PC-3 (cell line): ENCODE measurements at regions not wholly inside any gene's neighbourhood (a gene's known extent, or its start where the extent isn't known, plus 50 kb on each side); places are given as distances from the start of the nearest gene placed in this dataset.

Experiments used
- ATAC-seq: fragments of 200-7000 bp; cut with Tn5 transposase; 2 replicates; pipeline ENCODE4 v1.9.1; 2020; ENCODE audit warnings: mild to moderate bottlenecking, moderate library complexity
- BruUV-seq: library from RNA; stranded (reverse); fragments of 400-500 nt; replicated peaks from 2 replicates; lab custom pipeline; 2021; lab: Mats Ljungman, UMichigan
- CTCF ChIA-PET: fragments of 300-600 bp; sonication (Branson Sonifier 250); formaldehyde crosslinking; loops from one replicate; lab custom pipeline; 2022; ENCODE audit warnings: antibody characterized with exemption; lab: Charles Lee
- POLR2A ChIA-PET: fragments of 300-600 bp; sonication (Branson Sonifier 250); formaldehyde crosslinking; loops from one replicate; lab custom pipeline; 2022; ENCODE audit warnings: antibody characterized with exemption; ENCODE audit not compliant: unreplicated experiment; lab: Charles Lee
- DNase-seq: peaks from one replicate; pipeline ENCODE4 v3.0.0-alpha.2; 2015
- H2AFZ ChIP-seq: fragments of 300-600 bp; sonication (generic); 2 replicates; pipeline ENCODE4 v1.6.0; 2016; ENCODE audit warnings: antibody characterized with exemption, low read length
- H3F3A ChIP-seq: fragments of 300-600 bp; sonication (generic); one replicate; pipeline ENCODE4 v1.6.0; 2017; ENCODE audit warnings: antibody characterized with exemption, low read length, control low read depth, mild to moderate bottlenecking; ENCODE audit not compliant: unreplicated experiment
- H3K27ac ChIP-seq: fragments of 300-600 bp; sonication (generic); 2 replicates; pipeline ENCODE4 v1.5.1; 2016; ENCODE audit warnings: mild to moderate bottlenecking, low read length
- H3K27me3 ChIP-seq: fragments of 300-600 bp; sonication (generic); 2 replicates; pipeline ENCODE4 v1.6.1; 2016; ENCODE audit warnings: low read length, mixed read lengths
- H3K36me3 ChIP-seq: fragments of 300-600 bp; sonication (generic); 2 replicates; pipeline ENCODE4 v1.6.1; 2016; ENCODE audit warnings: low read depth, mixed run types, low read length, mixed read lengths
- H3K4me1 ChIP-seq: fragments of 300-600 bp; sonication (generic); 2 replicates; pipeline ENCODE4 v1.5.1; 2016; ENCODE audit warnings: low read length; ENCODE audit not compliant: insufficient read depth
- H3K4me2 ChIP-seq: fragments of 300-600 bp; sonication (generic); 2 replicates; pipeline ENCODE4 v1.6.0; 2016; ENCODE audit warnings: low read length
- H3K4me3 ChIP-seq: fragments of 300-600 bp; sonication (generic); 2 replicates; pipeline ENCODE4 v1.5.1; 2016; ENCODE audit warnings: mild to moderate bottlenecking, low read length, mixed read lengths
- H3K79me2 ChIP-seq: fragments of 300-600 bp; sonication (generic); 2 replicates; pipeline ENCODE4 v1.6.1; 2017; ENCODE audit warnings: low read length, mixed read lengths
- H3K9ac ChIP-seq: fragments of 300-600 bp; sonication (generic); 2 replicates; pipeline ENCODE4 v1.6.0; 2016; ENCODE audit warnings: mild to moderate bottlenecking, low read length
- H3K9me2 ChIP-seq: fragments of 300-600 bp; sonication (generic); replicated peaks from 2 replicates; pipeline ENCODE4 v1.6.1; 2016; ENCODE audit warnings: mixed run types, low read length, mixed read lengths
- H3K9me3 ChIP-seq: fragments of 300-600 bp; sonication (generic); 2 replicates; pipeline ENCODE4 v1.6.1; 2016; ENCODE audit warnings: low read length, mixed read lengths
- H4K20me1 ChIP-seq: fragments of 300-600 bp; sonication (generic); 2 replicates; pipeline ENCODE4 v1.6.1; 2016; ENCODE audit warnings: low read length, mixed read lengths
- CTCF ChIP-seq: fragments of 300-600 bp; sonication (generic); conservative IDR thresholded peaks from 2 replicates; pipeline ENCODE4 v1.5.1; 2017; ENCODE audit warnings: antibody characterized with exemption, low read depth, mild to moderate bottlenecking, low read length
- EZH2 ChIP-seq: fragments of 300-600 bp; sonication (generic); IDR thresholded peaks from one replicate; pipeline ENCODE4 v1.6.1; 2017; ENCODE audit warnings: antibody characterized with exemption, mild to moderate bottlenecking, low read length; ENCODE audit not compliant: unreplicated experiment
- EZH2phosphoT487 ChIP-seq: fragments of 300-600 bp; sonication (generic); IDR thresholded peaks from 2 replicates; pipeline ENCODE4 v1.6.1; 2018; ENCODE audit warnings: mild to moderate bottlenecking, antibody characterized with exemption, low read length, borderline replicate concordance
- intact Hi-C: fragments of 100-400 bp; cut with micrococcal nuclease; formaldehyde crosslinking; loops from 2 replicates; pipeline ENCODE4 v1.9.0; 2023

DNA sequence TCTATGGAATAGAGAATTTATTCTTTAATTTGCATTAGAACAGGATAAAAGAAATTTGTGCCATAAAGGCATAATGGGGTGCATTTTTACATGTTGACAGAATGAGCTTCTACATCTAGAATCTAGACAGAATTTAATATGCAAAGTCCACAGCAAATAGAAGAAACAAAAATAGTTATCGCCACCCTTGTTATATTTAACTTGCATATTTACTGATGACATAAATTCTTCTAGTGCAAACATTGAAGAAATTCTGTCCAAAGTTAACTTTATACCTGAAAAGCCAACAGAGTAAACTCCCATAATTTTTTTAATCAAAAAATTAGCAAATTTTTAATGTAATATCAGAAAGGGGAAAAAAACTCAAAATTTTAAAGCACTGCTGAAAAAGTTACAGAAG, 213.7 kb upstream of the ALCAM start:
- H3K4me3 ChIP-seq = no peak overlapping the region
- DNase-seq (no peak), ATAC-seq (0 out of 2 replicates have a peak, but pooled peaks have one; percentile 46)
- no peaks in the 10 kb centered on the region for H3K36me3 ChIP-seq
- no peaks in the 10 kb centered on the region for H3K79me2 ChIP-seq
- H3K4me2 ChIP-seq = no peak overlapping the region
- ChIA-PET CTCF (no interaction called here), POLR2A (no interaction called here)
- H3K27ac ChIP-seq = no peak overlapping the region
- no peaks in the 10 kb centered on the region for H3K9me2 ChIP-seq
- no peak overlapping the region for H3K9ac ChIP-seq
- TF ChIP-seq EZH2 (no peak), EZH2phosphoT487 (no peak), CTCF (no peak)
- H3K4me1 ChIP-seq = no peaks in the 10 kb centered on the region
- intact Hi-C loops = no loop called here
- H3F3A ChIP-seq = no peaks in the 10 kb centered on the region
- no peak overlapping the region for H2AFZ ChIP-seq
- no peaks in the 10 kb centered on the region for H3K9me3 ChIP-seq
- no TSS peak for BruUV-seq
- H4K20me1 ChIP-seq = no peaks in the 10 kb centered on the region
- no peaks in the 10 kb centered on the region for H3K27me3 ChIP-seq

- Histone ChIP-seq H3K9me2 (no peaks in the 10 kb centered on the region), H3F3A (no peaks in the 10 kb centered on the region), H3K9ac (no peak overlapping the region), H3K36me3 (no peaks in the 10 kb centered on the region), H3K4me3 (no peak overlapping the region), H4K20me1 (no peaks in the 10 kb centered on the region), H3K27ac (no peak overlapping the region), H2AFZ (no peak overlapping the region), H3K4me1 (no peaks in the 10 kb centered on the region), H3K9me3 (no peaks in the 10 kb centered on the region), H3K79me2 (no peaks in the 10 kb centered on the region), H3K4me2 (no peak overlapping the region), H3K27me3 (no peaks in the 10 kb centered on the region)
- no TSS peak for BruUV-seq
- DNase-seq (peak; percentile 46), ATAC-seq (no peak)
- intact Hi-C loops = no loop called here
- TF ChIP-seq CTCF (no peak), EZH2 (no peak), EZH2phosphoT487 (no peak)
- ChIA-PET CTCF (no interaction called here), POLR2A (no interaction called here)
Measured at GRCh38 chr3:105154692-105155091, 212.0 kb upstream of the ALCAM start.

DNA sequence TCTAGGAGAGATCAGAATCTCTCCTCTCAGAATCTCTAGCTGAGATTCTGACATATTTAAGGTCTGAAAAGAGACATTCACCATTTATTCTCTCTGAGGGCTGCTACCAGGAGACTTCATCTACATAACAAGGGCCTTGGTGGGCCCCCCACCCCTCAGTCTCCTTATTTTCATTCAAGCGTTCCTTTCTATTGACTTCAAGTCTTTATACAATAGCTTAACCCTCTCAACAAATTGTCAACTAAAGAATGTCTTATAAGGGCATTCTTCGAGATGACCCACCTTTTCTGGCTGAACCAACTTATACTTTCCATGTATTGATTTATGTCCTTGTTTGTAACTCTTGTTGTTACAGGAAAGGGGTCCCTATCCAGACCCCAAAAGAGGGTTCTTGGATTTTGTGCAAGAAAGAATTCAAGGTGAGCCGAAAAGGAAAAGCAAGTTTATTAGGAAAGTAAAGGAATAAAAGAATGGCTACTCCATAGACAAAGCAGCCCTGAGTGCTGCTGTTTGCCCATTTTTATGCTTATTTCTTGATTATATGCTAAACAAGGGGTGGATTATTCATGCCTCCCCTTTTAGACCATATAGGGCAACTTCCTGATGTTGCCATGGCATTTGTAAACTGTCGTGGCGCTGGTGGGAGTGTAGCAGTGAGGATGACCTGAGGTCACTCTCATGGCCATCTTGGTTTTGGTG, 209.5 kb upstream of the ALCAM start:
- H3K27me3 ChIP-seq = no peaks in the 10 kb centered on the region
- POLR2A ChIA-PET = no interaction called here
- no peak overlapping the region for H3K4me2 ChIP-seq
- no peak overlapping the region for H3K4me3 ChIP-seq
- DNase-seq (no peak), ATAC-seq (no peak)
- no peaks in the 10 kb centered on the region for H3F3A ChIP-seq
- CTCF ChIA-PET = no interaction called here
- no peak overlapping the region for H3K27ac ChIP-seq
- no peaks in the 10 kb centered on the region for H3K9me2 ChIP-seq
- TF ChIP-seq EZH2 = no peak
- TF ChIP-seq EZH2phosphoT487 = no peak
- no peak for TF ChIP-seq CTCF
- H2AFZ ChIP-seq = no peak overlapping the region
- H3K4me1 ChIP-seq = no peaks in the 10 kb centered on the region
- no TSS peak for BruUV-seq
- H3K9me3 ChIP-seq = no peaks in the 10 kb centered on the region
- intact Hi-C loops = no loop called here
- no peaks in the 10 kb centered on the region for H3K79me2 ChIP-seq
- no peak overlapping the region for H3K9ac ChIP-seq
- no peaks in the 10 kb centered on the region for H3K36me3 ChIP-seq
- H4K20me1 ChIP-seq = no peaks in the 10 kb centered on the region
